ENCODE measurements at regions not wholly inside any gene's neighbourhood (a gene's known extent, or its start where the extent isn't known, plus 50 kb on each side); places are given as distances from the start of the nearest gene placed in this dataset.
"Not testable (repeated sequence)": the region's sequence is repeated elsewhere in the genome, so short reads cannot be mapped to it uniquely, and the experiment has no call there.

- H3K4me3 ChIP-seq (ENCODE audit: low read depth, low read length), result no peak overlapping the region
- TF ChIP-seq, protein P1, sequence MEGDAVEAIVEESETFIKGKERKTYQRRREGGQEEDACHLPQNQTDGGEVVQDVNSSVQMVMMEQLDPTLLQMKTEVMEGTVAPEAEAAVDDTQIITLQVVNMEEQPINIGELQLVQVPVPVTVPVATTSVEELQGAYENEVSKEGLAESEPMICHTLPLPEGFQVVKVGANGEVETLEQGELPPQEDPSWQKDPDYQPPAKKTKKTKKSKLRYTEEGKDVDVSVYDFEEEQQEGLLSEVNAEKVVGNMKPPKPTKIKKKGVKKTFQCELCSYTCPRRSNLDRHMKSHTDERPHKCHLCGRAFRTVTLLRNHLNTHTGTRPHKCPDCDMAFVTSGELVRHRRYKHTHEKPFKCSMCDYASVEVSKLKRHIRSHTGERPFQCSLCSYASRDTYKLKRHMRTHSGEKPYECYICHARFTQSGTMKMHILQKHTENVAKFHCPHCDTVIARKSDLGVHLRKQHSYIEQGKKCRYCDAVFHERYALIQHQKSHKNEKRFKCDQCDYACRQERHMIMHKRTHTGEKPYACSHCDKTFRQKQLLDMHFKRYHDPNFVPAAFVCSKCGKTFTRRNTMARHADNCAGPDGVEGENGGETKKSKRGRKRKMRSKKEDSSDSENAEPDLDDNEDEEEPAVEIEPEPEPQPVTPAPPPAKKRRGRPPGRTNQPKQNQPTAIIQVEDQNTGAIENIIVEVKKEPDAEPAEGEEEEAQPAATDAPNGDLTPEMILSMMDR (IDR thresholded peaks at IDR 0.05; ENCODE audit: borderline replicate concordance, insufficient read depth, low read depth, low read length), result no peak
Observed at GRCh38 chr11:29095821-29096220, 921.0 kb downstream of the KCNA4 start.

DNA sequence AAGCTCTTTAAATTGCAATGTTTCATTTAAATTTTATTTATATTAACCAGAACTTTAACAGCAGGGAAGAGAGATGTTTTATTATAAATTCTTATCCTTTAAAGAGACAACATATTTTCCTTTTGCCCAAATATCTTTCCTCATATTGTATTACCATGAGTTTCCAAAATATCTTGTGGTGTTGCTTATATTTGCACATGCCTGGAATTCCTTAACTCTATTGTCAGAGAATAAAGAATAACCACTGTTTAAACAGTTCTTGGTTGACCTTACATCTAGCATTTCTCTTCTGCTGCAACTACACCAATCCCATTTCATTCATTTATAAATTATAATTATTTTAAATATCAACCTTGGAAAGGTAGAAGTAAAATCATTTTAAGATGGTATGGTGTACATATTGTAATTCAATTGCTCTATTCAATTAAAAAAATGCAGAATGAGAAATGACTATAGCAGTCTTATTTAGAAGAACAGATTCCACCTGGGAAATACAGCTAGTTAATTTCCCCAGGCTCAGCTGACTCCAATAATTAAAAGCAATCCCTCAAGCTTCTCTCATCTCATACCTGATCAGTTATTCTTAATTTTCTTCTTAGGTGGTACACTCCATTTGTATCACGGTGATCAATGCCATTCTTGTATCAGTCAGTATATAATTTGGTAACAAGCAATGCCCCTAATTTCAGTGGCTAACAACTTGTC lies 923.3 kb downstream of the KCNA4 start:
- no peak overlapping the region for H3K4me3 ChIP-seq (ENCODE audit: low read depth, low read length)
- TF ChIP-seq, protein P1 (IDR thresholded peaks at IDR 0.05; ENCODE audit: borderline replicate concordance, insufficient read depth, low read depth, low read length), result no peak

DNA sequence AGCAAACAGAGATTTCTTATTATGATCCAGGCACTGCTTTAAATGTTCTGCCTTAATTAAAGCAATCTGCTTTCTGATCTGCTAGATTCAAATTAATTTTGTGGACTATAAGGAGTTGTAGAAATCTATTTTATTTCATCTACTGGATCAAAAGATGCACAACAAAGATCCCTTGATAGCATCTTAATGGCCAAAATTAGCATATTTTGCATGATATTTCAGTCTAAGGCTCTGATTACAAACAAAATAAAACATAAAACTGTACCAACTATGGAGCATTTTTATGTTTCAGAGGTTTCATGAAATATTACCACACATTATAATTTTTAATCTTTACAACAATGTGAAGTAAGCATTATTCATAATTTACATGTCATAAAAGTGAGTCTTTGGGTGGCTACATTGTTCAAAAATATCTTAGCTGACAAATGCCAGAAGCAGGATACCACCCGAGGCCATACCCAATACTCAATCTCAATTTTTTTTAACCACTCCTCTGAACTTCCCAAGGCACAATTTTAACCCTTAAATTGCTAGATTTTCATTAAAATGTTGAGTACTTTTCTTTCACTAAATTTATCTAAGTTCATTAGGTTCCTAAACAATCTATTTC lies 929.5 kb downstream of the KCNA4 start:
- TF ChIP-seq, protein P1 (IDR thresholded peaks at IDR 0.05; ENCODE audit: borderline replicate concordance, insufficient read depth, low read depth, low read length), result no peak
- H3K4me3 ChIP-seq (ENCODE audit: low read depth, low read length), result no peak overlapping the region

DNA sequence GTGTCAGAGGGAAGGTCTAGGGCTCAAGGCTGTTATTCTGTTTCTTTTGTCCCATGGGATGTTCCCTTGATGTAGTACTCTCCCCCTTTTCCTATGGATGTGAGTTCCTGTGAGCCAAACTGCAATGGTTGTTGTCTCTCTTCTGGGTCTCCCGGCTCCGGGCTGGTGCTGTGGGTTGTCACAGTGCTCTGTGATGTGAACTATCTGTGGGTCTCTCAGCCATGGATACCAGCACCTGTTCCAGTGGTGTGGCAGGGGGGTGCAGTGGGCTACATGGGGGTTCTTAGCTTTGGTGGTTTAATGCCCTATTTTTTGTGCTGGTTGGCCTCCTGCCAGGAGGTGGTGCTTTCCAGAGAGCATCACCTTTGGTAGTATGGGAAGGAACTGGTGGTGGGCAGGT lies 941.1 kb downstream of the KCNA4 start:
- no peak overlapping the region for H3K4me3 ChIP-seq (ENCODE audit: low read depth, low read length)
- TF ChIP-seq, protein P1 (IDR thresholded peaks at IDR 0.05; ENCODE audit: borderline replicate concordance, insufficient read depth, low read depth, low read length), result no peak

DNA sequence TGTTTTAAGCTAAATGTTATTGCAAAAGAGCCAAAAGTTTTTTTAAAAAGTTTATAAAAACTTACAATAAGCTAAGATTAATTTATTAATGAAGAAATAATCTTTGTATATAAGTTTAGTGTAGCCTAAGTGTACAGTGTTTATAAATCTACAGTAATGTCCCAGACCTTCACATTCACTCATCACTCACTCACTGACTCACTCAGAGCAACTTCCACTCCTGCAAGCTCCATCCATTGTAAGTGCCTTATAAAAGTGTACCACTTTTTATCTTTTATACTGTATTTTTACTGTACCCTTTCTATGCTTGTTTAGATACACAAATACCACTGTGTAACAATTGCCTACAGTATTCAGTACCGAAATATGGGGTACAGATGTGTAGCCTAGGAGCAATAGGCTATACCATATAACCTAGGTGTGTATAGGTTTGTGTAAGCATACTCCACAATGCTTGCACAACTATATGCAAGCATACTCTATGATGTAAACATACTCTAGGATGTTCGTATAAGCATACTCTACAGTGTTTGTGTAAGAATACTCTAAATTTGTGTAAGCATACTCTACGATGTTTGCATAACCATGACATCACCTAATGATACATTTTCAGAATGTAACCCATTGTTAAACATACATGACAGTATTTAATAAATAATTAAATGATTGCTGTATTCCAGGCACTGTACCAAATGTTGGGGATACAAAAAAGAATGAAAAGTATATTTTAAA lies 953.0 kb downstream of the KCNA4 start:
- TF ChIP-seq, protein P1 (IDR thresholded peaks at IDR 0.05; ENCODE audit: borderline replicate concordance, insufficient read depth, low read depth, low read length), result no peak

DNA sequence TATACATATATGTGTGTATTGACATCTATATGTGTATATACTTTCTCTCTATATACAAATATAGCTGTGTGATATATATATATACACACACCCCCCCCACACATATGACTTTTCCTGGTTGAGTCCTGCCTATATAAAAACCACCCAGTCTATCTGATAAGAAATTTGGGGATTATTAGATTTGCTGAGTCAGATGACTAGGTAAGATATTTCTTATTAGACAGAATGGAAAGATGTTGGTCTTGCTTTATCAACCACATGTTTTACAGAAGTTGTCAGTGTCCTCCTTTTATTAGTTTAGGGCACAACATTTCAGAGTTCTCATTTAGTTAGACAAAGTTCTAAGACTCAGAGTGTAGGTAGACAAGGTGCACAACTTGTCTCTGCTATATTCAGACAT lies 953.3 kb downstream of the METTL15 start:
- no peak overlapping the region for H3K4me3 ChIP-seq (ENCODE audit: low read depth, low read length)
- TF ChIP-seq, protein P1 (IDR thresholded peaks at IDR 0.05; ENCODE audit: borderline replicate concordance, insufficient read depth, low read depth, low read length), result no peak

More for the DNA sequence above, 953.0 kb downstream of the KCNA4 start:
- H3K4me3 ChIP-seq (ENCODE audit: low read depth, low read length), result no peak overlapping the region

- H3K4me3 ChIP-seq (ENCODE audit: low read depth, low read length), result not testable (repeated sequence)
Observed at GRCh38 chr11:29056487-29056886, 948.3 kb downstream of the METTL15 start.
